Large intestine (tissue), 3 donors: ENCODE measurements at regions not wholly inside any gene's neighbourhood (a gene's known extent, or its start where the extent isn't known, plus 50 kb on each side); places are given as distances from the start of the nearest gene placed in this dataset.

Source experiments
- DNase-seq, 2 donors: peaks; one replicate each; pipeline versions ENCODE4 v3.0.0 to v3.0.0-alpha.2; 2013
- H3K27ac ChIP-seq: one replicate; pipeline ENCODE4 v1.5.1; 2013; ENCODE audit warnings: low read length
- H3K27me3 ChIP-seq: 2 replicates; pipeline ENCODE4 v1.6.1; 2013; ENCODE audit warnings: low read length; ENCODE audit not compliant: control insufficient read depth, insufficient read depth
- H3K36me3 ChIP-seq: 2 replicates; pipeline ENCODE4 v1.6.1; 2013; ENCODE audit warnings: low read length; ENCODE audit not compliant: control insufficient read depth, insufficient read depth
- H3K4me1 ChIP-seq: one replicate; pipeline ENCODE4 v1.6.1; 2013; ENCODE audit warnings: low read length; ENCODE audit not compliant: control insufficient read depth, insufficient read depth
- H3K4me3 ChIP-seq: one replicate; pipeline ENCODE4 v1.5.1; 2013; ENCODE audit warnings: low read length
- H3K9me3 ChIP-seq: one replicate; pipeline ENCODE4 v1.6.1; 2013; ENCODE audit warnings: mild to moderate bottlenecking, low read depth, low read length, moderate library complexity; ENCODE audit not compliant: control insufficient read depth
- WGBS: methylation state at CpG from one replicate; pipeline ENCODE4 v1.1.5; 2013; ENCODE audit warnings: low lambda C conversion rate; ENCODE audit not compliant: insufficient coverage; 5-methylcytosine and 5-hydroxymethylcytosine counted together

DNA sequence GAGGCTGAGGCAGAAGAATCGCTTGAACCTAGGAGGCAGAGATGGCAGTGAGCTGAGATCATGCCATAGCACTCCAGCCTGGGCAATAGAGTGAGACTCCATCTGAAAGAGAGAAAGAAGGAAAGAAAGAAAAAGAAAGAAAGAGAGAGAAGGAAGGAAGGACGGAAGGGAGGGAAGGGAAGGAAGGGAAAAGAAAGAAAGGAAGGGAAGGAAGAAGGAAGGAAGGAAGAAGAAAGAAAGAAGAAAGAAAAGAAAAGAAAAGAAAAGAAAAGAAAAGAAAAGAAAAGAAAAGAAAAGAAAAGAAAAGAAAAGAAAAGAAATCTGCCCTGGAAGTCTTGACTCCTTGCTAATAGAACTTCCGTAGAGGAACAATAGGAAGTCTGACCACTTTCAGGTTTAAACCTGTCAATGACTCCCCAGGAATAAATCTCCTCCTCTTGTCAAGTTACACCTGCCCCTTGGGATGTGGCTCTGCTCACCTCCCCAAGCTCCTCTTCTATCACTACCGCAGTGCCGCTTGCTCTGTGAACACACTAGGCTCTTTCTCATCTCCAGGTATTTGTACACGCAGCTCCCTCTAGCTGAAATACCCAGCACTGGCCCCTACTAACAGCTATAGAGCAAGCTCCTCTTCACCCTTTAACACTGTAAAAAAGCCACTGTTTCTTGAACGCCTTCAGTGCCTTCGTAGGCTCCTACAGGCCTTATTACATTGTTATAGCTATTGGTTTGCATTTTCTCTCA is 773.1 kb upstream of the TBX3 start:
- H3K27me3 ChIP-seq = no peaks in the 10 kb centered on the region
- WGBS = 100% methylated on average over 4 of the region's 8 CpGs
- H3K27ac ChIP-seq = no peak overlapping the region
- H3K9me3 ChIP-seq = no peaks in the 10 kb centered on the region
- H3K4me3 ChIP-seq = no peak overlapping the region
- H3K36me3 ChIP-seq = no peaks in the 10 kb centered on the region
- H3K4me1 ChIP-seq = peaks cover 26% of the 10 kb centered on the region
- peak in 1 of 2 donors; percentile 52 for DNase-seq

DNA sequence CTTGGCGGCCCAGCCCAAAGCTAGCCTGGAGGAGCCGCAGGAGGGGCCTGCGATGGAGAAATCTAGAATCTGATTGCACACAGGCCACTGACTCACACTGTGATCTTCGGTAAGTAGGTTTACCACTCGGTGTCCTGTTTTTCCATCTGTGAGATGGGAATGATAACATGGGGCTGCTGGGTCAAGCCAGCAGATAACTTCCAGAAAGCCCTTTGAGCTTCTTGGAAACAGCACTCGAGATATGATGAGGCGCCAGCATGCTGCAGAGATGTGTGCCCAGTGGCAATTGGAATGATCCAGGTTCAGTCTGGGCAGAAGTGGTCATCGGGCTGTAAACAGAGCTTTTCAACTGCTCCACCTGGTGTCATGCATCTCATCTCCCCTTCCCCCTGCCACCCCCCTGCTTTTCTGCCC is 771.3 kb upstream of the TBX3 start:
- DNase-seq = peak; percentile 80 to 83

DNA sequence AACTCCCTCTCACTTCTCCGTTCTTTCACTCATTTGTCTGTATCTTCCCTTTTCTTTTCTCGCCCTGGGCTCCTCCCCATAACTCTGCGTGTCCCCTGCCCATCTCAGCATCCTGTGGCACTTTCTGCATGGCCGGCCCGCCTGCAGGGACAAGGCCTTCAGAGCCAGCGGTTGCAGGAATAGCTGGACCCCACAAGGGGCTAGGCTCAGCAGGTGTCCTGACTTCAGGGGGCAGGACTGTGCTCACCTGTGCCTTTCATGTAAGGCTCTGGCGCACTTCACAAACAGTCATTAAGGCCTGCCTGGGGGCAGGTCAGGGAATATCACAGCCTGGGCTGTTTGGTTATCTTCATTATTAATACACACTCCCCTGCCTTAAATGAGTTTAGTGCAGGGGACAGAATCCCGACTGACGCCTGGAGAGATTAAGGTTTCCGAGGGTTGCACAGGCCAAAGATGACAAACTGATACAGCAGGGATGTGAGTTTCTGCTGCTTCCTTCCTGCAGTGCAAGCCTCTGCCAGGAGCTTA is 768.8 kb upstream of the TBX3 start:
- Histone ChIP-seq H3K27me3 (no peaks in the 10 kb centered on the region), H3K4me1 (peaks cover 41% of the 10 kb centered on the region), H3K9me3 (no peaks in the 10 kb centered on the region), H3K4me3 (no peak overlapping the region), H3K36me3 (no peaks in the 10 kb centered on the region), H3K27ac (peak overlapping the region; percentile 56)
- peak in 1 of 2 donors; percentile 52 for DNase-seq
- 18% methylated on average over 3 of the region's 10 CpGs for WGBS

More for the DNA sequence above, 771.3 kb upstream of the TBX3 start:
- WGBS = no CpG with 5 or more reads among the region's 8 CpGs
- H3K27me3 ChIP-seq = no peaks in the 10 kb centered on the region
- H3K9me3 ChIP-seq = no peaks in the 10 kb centered on the region
- peak overlapping the region; percentile 72 for H3K27ac ChIP-seq
- peaks cover 38% of the 10 kb centered on the region for H3K4me1 ChIP-seq
- H3K4me3 ChIP-seq = no peak overlapping the region
- H3K36me3 ChIP-seq = no peaks in the 10 kb centered on the region

DNA sequence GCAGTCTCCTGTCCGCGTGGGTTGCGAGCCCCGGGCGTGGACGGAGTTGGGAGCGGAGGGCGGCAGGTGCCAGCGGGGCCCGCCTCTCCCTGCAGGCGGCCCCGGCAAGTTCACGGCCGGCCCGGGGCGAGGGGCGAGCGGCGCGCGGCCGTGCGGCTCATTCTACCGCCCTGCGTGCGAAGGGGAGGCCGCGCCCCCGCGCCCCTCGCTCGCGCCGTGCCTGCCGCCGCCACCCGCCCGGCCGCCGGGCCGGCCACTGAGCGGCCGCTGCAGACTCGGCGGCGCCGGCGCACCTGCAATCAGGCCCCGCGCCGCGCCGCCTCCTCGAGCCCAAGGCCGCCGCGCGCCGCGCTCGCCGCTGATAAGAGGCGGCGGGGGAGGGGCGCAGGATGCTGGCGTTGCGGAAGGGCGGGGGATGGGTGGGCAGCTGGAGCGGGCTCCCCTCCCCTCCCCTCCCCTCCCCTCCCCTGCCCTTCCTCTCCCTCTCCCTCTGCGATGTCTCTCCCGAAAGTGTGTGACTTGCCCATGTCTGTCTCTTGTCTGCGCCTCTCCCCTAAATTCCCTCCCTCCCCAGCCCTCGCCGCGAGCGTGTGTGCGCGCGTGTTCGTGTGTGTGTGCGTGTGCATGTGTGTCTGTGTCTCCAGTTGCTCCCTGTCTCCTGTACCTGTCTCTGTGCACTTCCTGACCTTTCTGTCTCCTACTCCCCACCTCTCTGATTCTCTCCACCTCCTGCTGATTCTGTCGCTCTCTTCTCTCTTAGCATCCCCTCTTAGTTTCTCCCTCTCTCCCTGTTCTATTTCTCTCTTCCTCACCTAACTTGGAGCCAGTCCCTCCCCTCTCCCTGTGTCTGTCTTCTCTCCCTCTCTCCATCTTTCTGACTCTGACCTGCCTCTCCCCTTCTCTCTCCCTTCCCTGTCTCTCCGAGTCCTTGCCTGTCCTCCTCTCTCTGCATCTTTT is 768.1 kb upstream of the TBX3 start:
- H3K4me3 ChIP-seq = peak overlapping the region; percentile 15
- peak overlapping the region; percentile 56 for H3K27ac ChIP-seq
- DNase-seq = peak in 1 of 2 donors; percentile 85
- peaks cover 41% of the 10 kb centered on the region for H3K4me1 ChIP-seq
- no peaks in the 10 kb centered on the region for H3K9me3 ChIP-seq
- WGBS = 22% methylated on average over 5 of the region's 83 CpGs
- H3K27me3 ChIP-seq = no peaks in the 10 kb centered on the region
- H3K36me3 ChIP-seq = no peaks in the 10 kb centered on the region

DNA sequence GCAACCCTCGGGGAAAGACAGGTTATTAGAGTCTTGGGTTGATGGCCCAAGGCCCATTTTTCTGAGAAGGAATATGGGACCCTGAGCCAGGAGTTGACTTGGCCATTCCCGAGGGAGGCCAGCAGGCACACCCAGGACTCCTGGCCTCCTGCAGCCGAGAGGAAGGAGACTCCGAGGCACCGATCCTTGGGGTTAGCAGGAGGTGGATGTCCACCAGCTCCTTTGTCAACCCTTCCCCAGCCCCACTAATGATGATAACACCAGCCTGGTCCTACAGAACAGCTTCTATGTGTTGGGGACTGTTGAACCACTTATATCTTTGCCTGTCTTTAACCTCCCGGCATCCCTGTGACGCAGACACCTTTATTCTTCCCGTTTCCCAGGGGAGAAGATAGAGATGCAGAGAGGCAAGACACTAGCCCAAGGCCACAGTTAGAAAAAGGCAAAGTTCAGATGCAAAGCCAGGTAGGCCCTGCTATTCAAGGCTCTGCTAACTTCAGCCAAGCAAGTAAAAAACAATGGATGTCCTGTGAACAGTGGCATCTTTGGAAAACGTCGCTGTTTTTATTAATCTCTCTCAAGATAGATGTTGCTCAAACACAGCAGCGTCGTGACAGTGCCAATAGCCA is 767.3 kb upstream of the TBX3 start:
- no peak overlapping the region for H3K4me3 ChIP-seq
- H3K9me3 ChIP-seq = no peaks in the 10 kb centered on the region
- H3K36me3 ChIP-seq = no peaks in the 10 kb centered on the region
- WGBS = no CpG with 5 or more reads among the region's 12 CpGs
- H3K27me3 ChIP-seq = no peaks in the 10 kb centered on the region
- H3K27ac ChIP-seq = peak overlapping the region; percentile 27
- DNase-seq = no peak
- peaks cover 41% of the 10 kb centered on the region for H3K4me1 ChIP-seq

DNA sequence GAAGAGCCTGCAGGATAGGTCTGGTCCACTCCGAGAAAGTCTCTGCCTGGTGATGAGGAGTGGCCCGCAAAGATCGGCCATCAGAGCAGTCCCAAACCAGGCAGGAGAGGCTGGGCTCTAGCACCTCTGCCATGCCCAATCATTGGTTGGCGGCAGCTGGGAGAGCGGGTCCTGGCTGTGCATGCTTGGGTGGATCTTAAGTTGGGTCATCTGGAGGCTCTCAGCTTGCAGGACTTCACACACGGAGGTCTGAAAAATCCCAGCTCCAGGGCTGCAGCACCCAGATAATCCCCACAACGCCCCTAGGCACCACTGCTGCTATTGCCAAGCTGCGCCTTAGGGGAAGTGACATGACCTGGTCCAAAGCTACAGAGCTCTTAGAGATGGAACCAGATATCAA is 766.7 kb upstream of the TBX3 start:
- Histone ChIP-seq H3K27me3 (no peaks in the 10 kb centered on the region), H3K27ac (peak overlapping the region; percentile 5), H3K9me3 (no peaks in the 10 kb centered on the region), H3K4me1 (peaks cover 40% of the 10 kb centered on the region), H3K36me3 (no peaks in the 10 kb centered on the region), H3K4me3 (no peak overlapping the region)
- no peak for DNase-seq
- no CpG with 5 or more reads among the region's 8 CpGs for WGBS

DNA sequence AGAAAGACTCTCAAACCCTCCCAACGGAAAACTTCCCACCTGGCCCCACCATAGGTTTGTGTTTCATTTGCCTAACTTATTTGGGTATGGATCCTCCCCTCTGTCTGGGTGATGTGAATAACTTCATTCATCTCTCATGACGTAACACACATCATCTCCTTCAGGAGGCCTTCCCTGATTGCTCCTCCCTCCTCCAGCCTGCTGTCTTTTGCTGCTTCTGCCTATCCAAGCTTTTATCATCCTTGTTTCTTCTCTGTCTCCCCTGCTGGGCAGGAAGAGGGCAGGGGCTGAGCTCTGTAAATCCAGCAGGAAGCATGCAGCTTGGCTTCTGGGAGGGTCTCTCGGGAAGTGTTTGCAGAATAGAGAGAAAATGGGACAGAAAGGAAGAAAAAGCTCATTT is 766.0 kb upstream of the TBX3 start:
- no peaks in the 10 kb centered on the region for H3K9me3 ChIP-seq
- no peak overlapping the region for H3K27ac ChIP-seq
- peaks cover 33% of the 10 kb centered on the region for H3K4me1 ChIP-seq
- DNase-seq = no peak
- H3K4me3 ChIP-seq = no peak overlapping the region
- H3K36me3 ChIP-seq = no peaks in the 10 kb centered on the region
- 94% methylated on average over 2 of the region's 3 CpGs for WGBS
- no peaks in the 10 kb centered on the region for H3K27me3 ChIP-seq

DNA sequence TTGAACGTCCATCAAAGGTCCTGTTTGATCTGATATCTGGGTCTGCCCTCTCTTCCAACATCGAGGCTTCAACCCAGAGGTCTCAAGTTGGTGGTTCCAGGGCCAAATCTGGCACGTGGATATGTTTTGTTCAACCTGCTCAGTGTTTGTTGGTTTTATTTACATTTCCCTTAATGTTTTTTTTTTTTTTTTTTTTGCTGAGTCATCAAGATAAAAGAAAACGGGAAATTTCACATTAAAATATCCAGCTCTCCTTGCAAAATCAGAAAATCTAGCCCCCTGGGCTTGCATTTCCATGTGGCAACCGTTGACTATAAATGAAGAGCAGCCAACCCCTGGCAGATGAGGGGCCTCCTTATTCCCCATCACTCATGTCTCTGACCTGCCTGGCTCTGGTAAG is 765.6 kb upstream of the TBX3 start:
- H3K27ac ChIP-seq = no peak overlapping the region
- no peak for DNase-seq
- no peak overlapping the region for H3K4me3 ChIP-seq
- no peaks in the 10 kb centered on the region for H3K36me3 ChIP-seq
- H3K9me3 ChIP-seq = no peaks in the 10 kb centered on the region
- H3K4me1 ChIP-seq = peaks cover 30% of the 10 kb centered on the region
- WGBS = 80% methylated on average over 1 of the region's 5 CpGs
- no peaks in the 10 kb centered on the region for H3K27me3 ChIP-seq

DNA sequence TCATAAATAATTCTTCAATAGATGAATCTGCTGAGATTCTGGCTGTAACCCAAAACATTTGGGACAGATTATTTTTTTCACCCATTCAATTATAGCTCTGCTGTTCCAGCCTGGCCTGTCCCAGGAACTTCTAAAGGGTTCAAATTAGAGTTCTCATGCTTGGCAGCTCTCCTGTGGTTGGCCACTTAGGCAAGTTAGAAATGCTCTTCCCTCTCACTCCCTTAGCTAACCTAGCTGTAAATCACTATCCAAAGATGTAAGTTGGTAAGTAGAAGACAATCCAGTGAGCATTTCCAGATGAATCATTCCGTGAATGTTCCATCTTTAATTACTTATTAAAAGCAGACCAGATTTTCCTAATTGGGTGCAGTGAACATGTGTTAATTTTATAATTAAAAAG is 760.4 kb upstream of the TBX3 start:
- Histone ChIP-seq H3K36me3 (no peaks in the 10 kb centered on the region), H3K27ac (no peak overlapping the region), H3K4me1 (peaks cover 6% of the 10 kb centered on the region), H3K9me3 (no peaks in the 10 kb centered on the region), H3K27me3 (no peaks in the 10 kb centered on the region), H3K4me3 (no peak overlapping the region)
- WGBS = no CpG with 5 or more reads among the region's 1 CpG
- DNase-seq = no peak

DNA sequence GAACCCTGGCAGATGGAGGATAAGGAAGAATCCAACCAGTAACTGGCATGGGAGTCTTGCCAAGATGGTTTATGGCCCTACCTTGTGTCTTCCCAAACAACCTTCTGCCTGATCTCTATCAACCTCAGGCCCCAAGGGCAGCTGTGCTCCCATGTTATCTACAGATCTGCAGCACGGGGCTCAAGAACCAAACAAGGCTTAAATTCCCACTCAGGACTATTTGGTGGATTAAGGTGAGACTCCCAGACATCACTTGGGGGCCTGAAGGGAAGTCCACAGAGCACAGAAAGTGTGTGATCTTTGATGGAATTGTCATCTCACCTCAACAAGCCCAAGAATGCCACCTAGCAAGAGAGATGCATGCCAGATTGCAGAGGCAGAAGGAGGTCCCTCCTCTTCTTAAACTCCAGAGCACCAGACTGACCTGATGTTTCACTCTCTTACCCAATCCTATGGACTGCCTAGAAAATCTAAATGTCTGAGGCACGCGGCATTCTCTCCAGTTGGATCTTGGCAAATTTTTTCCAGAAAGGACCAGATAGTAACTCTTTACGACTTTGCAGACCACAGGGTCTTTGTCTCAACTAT is 759.5 kb upstream of the TBX3 start:
- H3K36me3 ChIP-seq = no peaks in the 10 kb centered on the region
- H3K9me3 ChIP-seq = no peaks in the 10 kb centered on the region
- no peaks in the 10 kb centered on the region for H3K27me3 ChIP-seq
- H3K4me3 ChIP-seq = no peak overlapping the region
- no peak for DNase-seq
- no peak overlapping the region for H3K27ac ChIP-seq
- peaks cover 4% of the 10 kb centered on the region for H3K4me1 ChIP-seq
- WGBS = no CpG with 5 or more reads among the region's 4 CpGs
